ENCODE measurements at regions not wholly inside any gene's neighbourhood (a gene's known extent, or its start where the extent isn't known, plus 50 kb on each side); places are given as distances from the start of the nearest gene placed in this dataset.

GRCh38 chr7:68440866-68441265 lies 1157.4 kb upstream of the AUTS2 start:
- no peaks in the 10 kb centered on the region for H3K4me1 ChIP-seq
- H3K27me3 ChIP-seq, result no peaks in the 10 kb centered on the region
- no peak for TF ChIP-seq CTCF (IDR thresholded peaks at IDR 0.05)
- TF ChIP-seq POLR2A (IDR thresholded peaks at IDR 0.05), result no peak
- no peak for TF ChIP-seq POLR2AphosphoS5 (IDR thresholded peaks at IDR 0.05)
- no peak for TF ChIP-seq EP300 (IDR thresholded peaks at IDR 0.05)
- H3K27ac ChIP-seq, result no peak overlapping the region
- no peaks in the 10 kb centered on the region for H3K36me3 ChIP-seq
- H3K9me3 ChIP-seq, result peaks cover 0 to 6% (median 0%) of the 10 kb centered on the region in 4 donors
- 76 to 83% methylated on average over 6 of the region's 6 CpGs for WGBS, 2 donors
- no peak for DNase-seq
- intact Hi-C loops (cut with DNase I), result no loop called here
- H3K4me3 ChIP-seq, result no peak overlapping the region

- TF ChIP-seq POLR2AphosphoS5 (IDR thresholded peaks at IDR 0.05) (no peak), EP300 (IDR thresholded peaks at IDR 0.05) (no peak), POLR2A (IDR thresholded peaks at IDR 0.05) (no peak), CTCF (IDR thresholded peaks at IDR 0.05) (no peak)
- H3K4me1 ChIP-seq, result no peaks in the 10 kb centered on the region
- no peaks in the 10 kb centered on the region for H3K27me3 ChIP-seq
- no peak overlapping the region for H3K4me3 ChIP-seq
- no peak for DNase-seq
- no peak overlapping the region for H3K27ac ChIP-seq
- H3K9me3 ChIP-seq, result peaks cover 0 to 6% (median 0%) of the 10 kb centered on the region in 4 donors
- intact Hi-C loops (cut with DNase I), result no loop called here
- 91 to 93% methylated on average over 8 of the region's 8 CpGs for WGBS, 2 donors
- no peaks in the 10 kb centered on the region for H3K36me3 ChIP-seq
Measured at GRCh38 chr7:68441645-68442044, 1156.6 kb upstream of the AUTS2 start.

GRCh38 chr7:68442931-68443631 lies 1155.2 kb upstream of the AUTS2 start:
- no peaks in the 10 kb centered on the region for H3K27me3 ChIP-seq
- TF ChIP-seq POLR2A (IDR thresholded peaks at IDR 0.05) (no peak), CTCF (IDR thresholded peaks at IDR 0.05) (no peak), POLR2AphosphoS5 (IDR thresholded peaks at IDR 0.05) (no peak), EP300 (IDR thresholded peaks at IDR 0.05) (no peak)
- H3K27ac ChIP-seq, result no peak overlapping the region
- intact Hi-C loops (cut with DNase I), result no loop called here
- no peaks in the 10 kb centered on the region for H3K4me1 ChIP-seq
- H3K36me3 ChIP-seq, result no peaks in the 10 kb centered on the region
- no peak overlapping the region for H3K4me3 ChIP-seq
- no peak for DNase-seq
- H3K9me3 ChIP-seq, result no peaks in the 10 kb centered on the region
- 82 to 86% methylated on average over 6 of the region's 6 CpGs for WGBS, 2 donors

- intact Hi-C loops (cut with DNase I), result no loop called here
Measured at GRCh38 chr7:68444042-68444441, 1154.2 kb upstream of the AUTS2 start.

More at GRCh38 chr7:68444042-68444441, 1154.2 kb upstream of the AUTS2 start:
- H3K9me3 ChIP-seq, result no peaks in the 10 kb centered on the region
- no peaks in the 10 kb centered on the region for H3K27me3 ChIP-seq
- H3K4me3 ChIP-seq, result no peak overlapping the region
- H3K36me3 ChIP-seq, result no peaks in the 10 kb centered on the region
- 84 to 93% methylated on average over 2 of the region's 2 CpGs for WGBS, 2 donors
- TF ChIP-seq CTCF (IDR thresholded peaks at IDR 0.05), result no peak
- no peak for TF ChIP-seq POLR2A (IDR thresholded peaks at IDR 0.05)
- no peaks in the 10 kb centered on the region for H3K4me1 ChIP-seq
- no peak for DNase-seq
- no peak overlapping the region for H3K27ac ChIP-seq
